ENCODE measurements at regions not wholly inside any gene's neighbourhood (a gene's known extent, or its start where the extent isn't known, plus 50 kb on each side); places are given as distances from the start of the nearest gene placed in this dataset.

GRCh38 chr18:46261799-46262198 lies 157.6 kb downstream of the HAUS1 start:
- Histone ChIP-seq H2AFZ (ENCODE audit: low read depth, low read length) (no peak overlapping the region), H3K27me3 (ENCODE audit: control insufficient read depth in 2 of 2, insufficient read depth in 2 of 2, low read length in 2 of 2) (no peaks in the 10 kb centered on the region), H3K4me2 (ENCODE audit: insufficient read depth, low read length) (no peak overlapping the region), H3K9ac (ENCODE audit: insufficient read depth in 1 of 2, low read depth in 2 of 2, low read length in 2 of 2) (no peak overlapping the region), H4K20me1 (replicated peaks; ENCODE audit: control insufficient read depth, insufficient read depth, low read length) (no peaks in the 10 kb centered on the region), H3K9me1 (ENCODE audit: control insufficient read depth, insufficient read depth, low read length) (no peaks in the 10 kb centered on the region), H3K36me3 (ENCODE audit: control insufficient read depth, insufficient read depth, low read length) (peaks cover 32% of the 10 kb centered on the region), H3K4me1 (replicated peaks in 1 of 2; ENCODE audit: control insufficient read depth in 2 of 2, insufficient read depth in 2 of 2, low read length in 2 of 2) (peaks cover 0 to 10% of the 10 kb centered on the region in 2 experiments; a peak in 2 of 5 replicates), H3K9me3 (replicated peaks; ENCODE audit: control insufficient read depth, insufficient read depth, low read depth, low read length) (no peaks in the 10 kb centered on the region), H3K4me3 (no peak overlapping the region), H3K79me2 (ENCODE audit: control insufficient read depth, insufficient read depth, low read length) (peaks cover 12% of the 10 kb centered on the region), H3K27ac (ENCODE audit: extremely low read depth, low read depth, low read length) (no peak overlapping the region)
- no peak for DNase-seq (ENCODE audit: extremely low read depth in 1 of 4, low spot score in 3 of 4)
- in situ Hi-C loops (cut with MboI) (no loop called here), intact Hi-C loops (cut with micrococcal nuclease) (no loop called here)
- TF ChIP-seq ZSCAN32 (CRISPR knock-in tag; IDR thresholded peaks at IDR 0.05) (no peak), KDM2B (CRISPR knock-in tag; IDR thresholded peaks at IDR 0.05) (no peak), ARID1B (IDR thresholded peaks at IDR 0.05) (no peak), HMGN3 (IDR thresholded peaks at IDR 0.05; ENCODE audit: borderline replicate concordance, extremely low read depth, insufficient read length, low read depth, low read length) (no peak), POLR3A (IDR thresholded peaks at IDR 0.05; ENCODE audit: borderline replicate concordance, extremely low read depth, insufficient read depth, insufficient read length) (no peak), CBFA2T2 (conservative IDR thresholded peaks at IDR 0.05) (no peak)
- ATAC-seq, result no peak; the same call in 2 of the 3 replicates
- ChIA-PET POLR2A (no interaction called here), CTCF (ENCODE audit: low intra/inter-chr PET ratio) (no interaction called here)
- no peak for FAIRE-seq
- WGBS (ENCODE audit: insufficient coverage, low coverage, missing lambda C conversion rate), result 36% methylated on average over 1 of the region's 1 CpG
- no TSS peak for BruUV-seq (replicated peaks)

- H3K4me2 ChIP-seq (ENCODE audit: insufficient read depth, low read length), result no peak overlapping the region
- intact Hi-C loops (cut with micrococcal nuclease) (no loop called here), in situ Hi-C loops (cut with MboI) (no loop called here)
- POLR2A ChIA-PET, result no interaction called here
- DNase-seq (ENCODE audit: extremely low read depth in 1 of 4, low spot score in 3 of 4), result no peak
- no peaks in the 10 kb centered on the region for H3K27me3 ChIP-seq (ENCODE audit: control insufficient read depth in 2 of 2, insufficient read depth in 2 of 2, low read length in 2 of 2)
- CTCF ChIA-PET (ENCODE audit: low intra/inter-chr PET ratio), result no interaction called here
- no peak for ATAC-seq
- no peak overlapping the region for H2AFZ ChIP-seq (ENCODE audit: low read depth, low read length)
- peaks cover 0 to 10% of the 10 kb centered on the region in 2 experiments; a peak in 2 of 5 replicates for H3K4me1 ChIP-seq (replicated peaks in 1 of 2; ENCODE audit: control insufficient read depth in 2 of 2, insufficient read depth in 2 of 2, low read length in 2 of 2)
- no peak for FAIRE-seq
- no peaks in the 10 kb centered on the region for H4K20me1 ChIP-seq (replicated peaks; ENCODE audit: control insufficient read depth, insufficient read depth, low read length)
- no TSS peak for BruUV-seq (replicated peaks)
- H3K9me3 ChIP-seq (replicated peaks; ENCODE audit: control insufficient read depth, insufficient read depth, low read depth, low read length), result no peaks in the 10 kb centered on the region
- H3K79me2 ChIP-seq (ENCODE audit: control insufficient read depth, insufficient read depth, low read length), result peaks cover 4% of the 10 kb centered on the region
- H3K27ac ChIP-seq (ENCODE audit: extremely low read depth, low read depth, low read length), result no peak overlapping the region
- TF ChIP-seq ZNF384 (IDR thresholded peaks at IDR 0.05; ENCODE audit: low read depth, low read length) (no peak), NR3C1 (CRISPR knock-in tag; IDR thresholded peaks at IDR 0.05) (no peak), CREM (IDR thresholded peaks at IDR 0.05; ENCODE audit: low read depth) (no peak), PTRF (tag; IDR thresholded peaks at IDR 0.05) (no peak), DEAF1 (CRISPR knock-in tag; IDR thresholded peaks at IDR 0.05) (no peak), ZNF79 (CRISPR knock-in tag; IDR thresholded peaks at IDR 0.05; ENCODE audit: low read depth) (no peak), MLX (CRISPR knock-in tag; conservative IDR thresholded peaks at IDR 0.05) (no peak), ZNF146 (CRISPR knock-in tag; IDR thresholded peaks at IDR 0.05; ENCODE audit: unreplicated experiment) (no peak), ADNP (tag; IDR thresholded peaks at IDR 0.05) (no peak), SAFB (IDR thresholded peaks at IDR 0.05; ENCODE audit: borderline replicate concordance, low read depth, low read length) (no peak)
- H3K4me3 ChIP-seq, result no peak overlapping the region
- 70% methylated on average over 4 of the region's 4 CpGs for WGBS (ENCODE audit: insufficient coverage, low coverage, missing lambda C conversion rate)
- peaks cover 32% of the 10 kb centered on the region for H3K36me3 ChIP-seq (ENCODE audit: control insufficient read depth, insufficient read depth, low read length)
- no peaks in the 10 kb centered on the region for H3K9me1 ChIP-seq (ENCODE audit: control insufficient read depth, insufficient read depth, low read length)
- H3K9ac ChIP-seq (ENCODE audit: insufficient read depth in 1 of 2, low read depth in 2 of 2, low read length in 2 of 2), result no peak overlapping the region
Measured at GRCh38 chr18:46262856-46263255, 158.7 kb downstream of the HAUS1 start.
